ENCODE measurements at regions not wholly inside any gene's neighbourhood (a gene's known extent, or its start where the extent isn't known, plus 50 kb on each side); places are given as distances from the start of the nearest gene placed in this dataset.
A peak's percentile ranks its signal among the peaks of the same experiment; 100 is the strongest.

- intact Hi-C loops (cut with DNase I), result no loop called here
Measured at GRCh38 chr18:50472941-50473340, 86.9 kb upstream of the MAPK4 start.

DNA sequence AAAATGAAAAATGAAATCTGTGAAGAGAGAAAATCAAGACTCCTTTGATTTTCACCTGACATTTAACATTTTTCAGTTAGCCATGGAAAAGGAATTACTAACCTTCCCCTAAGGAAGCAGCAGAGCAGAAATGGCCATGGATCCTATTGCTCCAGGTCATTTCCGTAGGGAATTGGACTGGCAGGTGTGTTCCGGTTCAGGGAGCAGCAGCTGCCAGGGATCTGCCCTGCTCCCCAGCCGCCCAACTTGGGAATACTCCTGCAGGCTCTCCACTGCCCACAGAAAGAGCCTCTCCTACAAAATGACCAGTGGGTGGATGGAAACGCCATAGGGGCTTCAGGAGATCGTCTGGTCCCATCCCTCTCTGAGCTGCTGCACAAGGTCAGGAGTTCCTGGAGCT, 86.0 kb upstream of the MAPK4 start:
- ATAC-seq, result no peak
- DNase-seq (ENCODE audit: missing footprints), result no peak
- intact Hi-C loops (cut with DNase I), result no loop called here

More at GRCh38 chr18:50472941-50473340, 86.9 kb upstream of the MAPK4 start:
- DNase-seq (ENCODE audit: missing footprints) (no peak), ATAC-seq (no peak)

DNA sequence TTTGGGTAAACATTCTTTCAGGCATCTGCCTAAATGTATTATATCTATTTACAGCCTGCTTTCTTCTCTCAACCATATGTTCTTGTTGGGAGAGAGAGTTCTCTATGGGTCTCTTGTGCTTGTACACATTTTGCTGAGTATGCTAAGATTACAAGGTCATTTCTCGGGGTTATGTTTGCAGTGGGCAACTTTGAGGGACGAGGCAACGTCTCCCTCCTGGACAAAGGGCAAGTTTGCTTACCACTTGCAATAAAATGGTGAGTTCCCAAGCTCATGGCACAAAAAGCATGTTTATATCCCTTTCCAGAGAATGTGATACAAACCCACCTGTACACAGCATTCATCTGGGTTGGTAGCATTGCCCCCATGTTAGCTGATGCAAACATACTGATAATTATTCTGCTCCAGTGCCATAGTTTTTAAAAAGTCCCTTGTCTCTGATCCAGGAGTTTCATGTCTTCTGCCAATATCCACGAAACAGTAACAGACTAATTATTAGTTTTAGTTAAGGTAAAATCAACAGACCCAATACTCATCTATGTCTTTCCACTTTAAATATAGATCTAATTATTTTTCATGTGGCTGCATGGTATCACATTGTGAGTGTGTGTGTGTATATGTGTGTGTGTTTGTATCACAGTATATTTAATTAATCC, 84.2 kb upstream of the MAPK4 start:
- intact Hi-C loops (cut with DNase I), result no loop called here
- no peak for DNase-seq (ENCODE audit: missing footprints)
- ATAC-seq, result no peak

DNA sequence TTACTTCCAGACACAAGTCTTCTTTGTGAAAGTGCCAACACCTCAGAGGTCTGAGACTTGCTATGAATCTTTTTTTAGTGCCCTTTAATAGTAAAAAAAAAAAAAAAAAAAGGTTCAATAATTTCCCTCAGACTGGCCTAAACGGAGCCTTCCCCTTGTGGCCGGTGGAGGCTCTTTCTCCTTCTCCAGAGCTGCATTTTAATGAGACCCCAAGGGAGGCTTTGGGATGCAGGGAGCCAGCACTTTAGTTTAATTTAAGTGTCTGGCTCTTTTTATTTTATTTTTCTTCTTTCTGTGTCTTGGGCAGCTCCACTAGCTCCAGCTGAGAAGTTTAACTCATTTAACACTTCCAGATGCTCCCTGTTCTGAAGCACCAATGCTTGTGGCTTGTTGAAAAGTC, 67.8 kb upstream of the MAPK4 start:
- DNase-seq (ENCODE audit: missing footprints) (no peak), ATAC-seq (no peak)
- intact Hi-C loops (cut with DNase I), result no loop called here

GRCh38 chr18:50494569-50494968, 65.3 kb upstream of the MAPK4 start:
- ATAC-seq (no peak), DNase-seq (ENCODE audit: missing footprints) (no peak)
- intact Hi-C loops (cut with DNase I), result no loop called here

GRCh38 chr18:50506362-50506761, 53.5 kb upstream of the MAPK4 start:
- ATAC-seq (no peak), DNase-seq (ENCODE audit: missing footprints) (no peak)
- intact Hi-C loops (cut with DNase I), result no loop called here

DNA sequence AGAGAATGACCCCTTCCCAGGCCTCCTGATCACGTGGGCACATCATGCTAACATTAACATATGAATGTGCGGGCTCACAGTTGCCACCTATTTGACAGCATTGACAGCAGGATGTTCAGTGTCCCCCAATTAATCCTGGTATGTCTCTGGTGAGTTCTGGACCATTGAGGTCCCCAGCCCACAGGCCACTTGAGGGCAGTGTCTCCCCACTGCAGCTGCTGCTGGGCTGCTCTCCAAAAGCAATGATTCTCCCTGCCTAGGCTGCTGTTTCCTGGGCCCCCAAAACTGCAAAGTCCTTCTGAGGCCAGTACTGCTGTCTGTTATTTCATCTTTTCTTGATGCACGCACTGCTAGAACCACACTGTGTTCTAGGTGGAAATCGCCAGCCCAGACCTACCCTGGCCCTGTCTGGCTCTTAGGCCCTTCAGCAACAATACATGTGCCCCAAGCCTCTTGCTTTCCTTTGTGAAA, 52.7 kb upstream of the MAPK4 start:
- intact Hi-C loops (cut with DNase I), result loop anchor here (1.0 kb wide), 1 partner anchor 277 kb away; no protein-coding TSS in a partner anchor
- peak; percentile 82 for ATAC-seq
- DNase-seq (ENCODE audit: missing footprints), result no peak

DNA sequence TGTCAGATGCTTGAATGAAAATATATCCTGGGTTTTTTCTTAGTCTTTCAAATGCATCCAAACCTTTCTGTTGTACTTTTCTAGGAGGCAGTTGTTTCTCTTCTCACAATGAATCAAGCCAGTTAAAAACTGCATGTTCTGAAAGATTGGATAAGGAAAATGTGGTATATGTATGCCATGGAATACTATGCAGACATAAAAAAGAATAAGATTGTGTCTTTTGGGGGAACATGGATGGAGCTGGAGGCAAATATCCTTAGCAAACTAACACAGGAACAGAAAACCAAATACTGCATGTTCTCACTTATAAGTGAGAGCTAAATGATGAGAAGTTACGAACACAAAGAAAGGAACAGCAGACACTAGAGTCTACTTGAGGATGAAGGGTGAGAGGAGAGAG, 51.7 kb upstream of the MAPK4 start:
- ATAC-seq, result no peak
- intact Hi-C loops (cut with DNase I), result no loop called here
- no peak for DNase-seq (ENCODE audit: missing footprints)

DNA sequence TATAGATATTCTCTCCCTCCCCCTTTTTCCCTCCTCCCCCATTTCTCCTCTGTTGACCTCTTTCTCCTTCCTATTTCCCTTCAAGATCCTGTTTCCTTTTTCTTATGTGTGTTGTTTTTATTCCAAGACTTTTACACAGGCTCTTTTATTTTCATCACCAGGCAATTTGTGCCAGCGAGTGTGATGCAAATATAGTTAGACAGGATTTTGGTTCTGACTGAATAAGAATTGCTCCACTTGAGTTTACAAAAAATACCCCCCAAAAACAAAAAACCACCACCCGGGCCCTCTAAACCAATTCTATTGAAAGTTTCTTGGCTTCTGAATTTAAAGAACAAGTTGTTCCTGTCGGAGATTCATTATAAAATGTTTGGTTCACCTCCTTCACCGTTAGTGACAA, 50.9 kb upstream of the MAPK4 start:
- no peak for DNase-seq (ENCODE audit: missing footprints)
- intact Hi-C loops (cut with DNase I), result no loop called here
- ATAC-seq, result no peak

All from Right ventricle myocardium inferior (tissue), 1 donor.